ENCODE measurements at regions not wholly inside any gene's neighbourhood (a gene's known extent, or its start where the extent isn't known, plus 50 kb on each side); places are given as distances from the start of the nearest gene placed in this dataset.

DNA sequence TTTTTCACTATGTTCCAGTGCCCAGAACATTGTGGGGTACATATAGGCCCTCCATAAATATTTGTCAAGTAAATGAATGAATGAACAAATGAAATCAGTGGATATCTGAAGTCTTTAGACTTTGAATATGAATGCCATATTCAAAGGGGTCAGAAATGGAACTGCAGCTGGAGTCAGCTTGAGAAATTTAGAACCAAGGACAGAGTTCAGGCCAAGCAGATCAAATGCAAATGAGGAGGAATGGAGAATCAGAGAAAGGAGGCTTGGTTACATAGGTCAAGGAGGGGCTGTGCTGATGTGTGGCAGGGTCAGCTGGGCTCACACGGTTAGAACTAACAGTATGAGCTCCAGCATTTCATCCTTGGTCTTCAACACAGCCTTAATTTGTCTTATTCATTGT is 104.0 kb upstream of the SEL1L start:
- TF ChIP-seq, protein P1, sequence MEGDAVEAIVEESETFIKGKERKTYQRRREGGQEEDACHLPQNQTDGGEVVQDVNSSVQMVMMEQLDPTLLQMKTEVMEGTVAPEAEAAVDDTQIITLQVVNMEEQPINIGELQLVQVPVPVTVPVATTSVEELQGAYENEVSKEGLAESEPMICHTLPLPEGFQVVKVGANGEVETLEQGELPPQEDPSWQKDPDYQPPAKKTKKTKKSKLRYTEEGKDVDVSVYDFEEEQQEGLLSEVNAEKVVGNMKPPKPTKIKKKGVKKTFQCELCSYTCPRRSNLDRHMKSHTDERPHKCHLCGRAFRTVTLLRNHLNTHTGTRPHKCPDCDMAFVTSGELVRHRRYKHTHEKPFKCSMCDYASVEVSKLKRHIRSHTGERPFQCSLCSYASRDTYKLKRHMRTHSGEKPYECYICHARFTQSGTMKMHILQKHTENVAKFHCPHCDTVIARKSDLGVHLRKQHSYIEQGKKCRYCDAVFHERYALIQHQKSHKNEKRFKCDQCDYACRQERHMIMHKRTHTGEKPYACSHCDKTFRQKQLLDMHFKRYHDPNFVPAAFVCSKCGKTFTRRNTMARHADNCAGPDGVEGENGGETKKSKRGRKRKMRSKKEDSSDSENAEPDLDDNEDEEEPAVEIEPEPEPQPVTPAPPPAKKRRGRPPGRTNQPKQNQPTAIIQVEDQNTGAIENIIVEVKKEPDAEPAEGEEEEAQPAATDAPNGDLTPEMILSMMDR (IDR thresholded peaks at IDR 0.05; ENCODE audit: insufficient read depth in 1 of 2, low read depth in 1 of 2, low read length in 1 of 2, severe bottlenecking in 1 of 2, unreplicated experiment in 1 of 2): no peak
- H3K27me3 Mint-ChIP-seq (ENCODE audit: insufficient read depth, unreplicated experiment): peaks cover 26% of the 10 kb centered on the region
- Histone ChIP-seq H3K4me1 (no peaks in the 10 kb centered on the region), H3K27me3 (replicated peaks; ENCODE audit: control insufficient read depth, insufficient read depth, low read length) (no peaks in the 10 kb centered on the region), H3K9me3 (no peaks in the 10 kb centered on the region), H3K36me3 (ENCODE audit: control insufficient read depth, insufficient read depth, low read length) (no peaks in the 10 kb centered on the region), H3K4me3 (ENCODE audit: low read depth, low read length) (no peak overlapping the region)
- H3K9me3 Mint-ChIP-seq (ENCODE audit: unreplicated experiment): no peaks in the 10 kb centered on the region
- H3K4me3 Mint-ChIP-seq (ENCODE audit: unreplicated experiment): no peak overlapping the region
- BruUV-seq (replicated peaks): no TSS peak
- H3K27ac Mint-ChIP-seq (ENCODE audit: unreplicated experiment): no peak overlapping the region
- intact Hi-C loops (cut with micrococcal nuclease; ENCODE audit: unreplicated experiment): no loop called here
- DNase-seq: no peak
- H3K36me3 Mint-ChIP-seq (ENCODE audit: insufficient read depth, unreplicated experiment): no peaks in the 10 kb centered on the region
- ChIA-PET CTCF (no interaction called here), POLR2A (no interaction called here)
- H3K4me1 Mint-ChIP-seq (ENCODE audit: low read depth, unreplicated experiment): no peaks in the 10 kb centered on the region

DNA sequence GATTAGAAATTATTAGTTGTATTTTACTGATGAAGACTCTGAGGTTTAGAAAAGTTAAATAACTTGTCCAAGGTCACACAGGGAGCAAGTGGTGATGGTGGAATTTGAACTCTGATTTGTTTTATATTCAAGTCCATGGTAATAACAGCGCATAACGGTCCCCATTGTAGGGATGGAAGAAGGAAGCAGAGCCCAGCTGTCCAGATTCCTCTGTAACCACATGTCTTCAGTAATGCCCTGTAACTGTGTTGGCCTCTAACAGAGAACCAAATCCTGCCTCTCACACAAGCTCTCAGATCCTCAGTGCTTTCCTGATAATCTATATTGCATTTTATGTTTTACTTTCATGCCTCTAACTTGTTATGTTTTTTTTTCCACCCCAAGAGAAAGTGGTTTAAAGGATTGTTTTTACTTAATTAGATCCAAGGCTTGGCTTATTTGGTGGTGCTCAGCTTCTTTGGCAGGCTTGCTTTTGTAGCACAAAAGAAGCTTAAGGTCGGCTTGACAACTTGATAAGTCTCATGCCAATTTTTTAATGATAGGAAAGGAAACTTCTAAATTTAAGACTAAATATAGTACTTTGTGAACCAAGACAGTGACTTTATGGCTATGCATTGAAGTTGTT is 105.1 kb upstream of the SEL1L start:
- no peak overlapping the region for H3K27ac Mint-ChIP-seq (ENCODE audit: unreplicated experiment)
- H3K9me3 ChIP-seq: no peaks in the 10 kb centered on the region
- H3K36me3 Mint-ChIP-seq (ENCODE audit: insufficient read depth, unreplicated experiment): no peaks in the 10 kb centered on the region
- no peaks in the 10 kb centered on the region for H3K36me3 ChIP-seq (ENCODE audit: control insufficient read depth, insufficient read depth, low read length)
- no peaks in the 10 kb centered on the region for H3K9me3 Mint-ChIP-seq (ENCODE audit: unreplicated experiment)
- POLR2A ChIA-PET: no interaction called here
- TF ChIP-seq, protein P1 (IDR thresholded peaks at IDR 0.05; ENCODE audit: insufficient read depth in 1 of 2, low read depth in 1 of 2, low read length in 1 of 2, severe bottlenecking in 1 of 2, unreplicated experiment in 1 of 2): no peak
- DNase-seq: no peak
- intact Hi-C loops (cut with micrococcal nuclease; ENCODE audit: unreplicated experiment): no loop called here
- no peak overlapping the region for H3K4me3 Mint-ChIP-seq (ENCODE audit: unreplicated experiment)
- H3K27me3 Mint-ChIP-seq (ENCODE audit: insufficient read depth, unreplicated experiment): peaks cover 23% of the 10 kb centered on the region
- H3K4me1 ChIP-seq: no peaks in the 10 kb centered on the region
- no peaks in the 10 kb centered on the region for H3K4me1 Mint-ChIP-seq (ENCODE audit: low read depth, unreplicated experiment)
- no peak overlapping the region for H3K4me3 ChIP-seq (ENCODE audit: low read depth, low read length)
- no TSS peak for BruUV-seq (replicated peaks)
- no peaks in the 10 kb centered on the region for H3K27me3 ChIP-seq (replicated peaks; ENCODE audit: control insufficient read depth, insufficient read depth, low read length)
- CTCF ChIA-PET: no interaction called here

DNA sequence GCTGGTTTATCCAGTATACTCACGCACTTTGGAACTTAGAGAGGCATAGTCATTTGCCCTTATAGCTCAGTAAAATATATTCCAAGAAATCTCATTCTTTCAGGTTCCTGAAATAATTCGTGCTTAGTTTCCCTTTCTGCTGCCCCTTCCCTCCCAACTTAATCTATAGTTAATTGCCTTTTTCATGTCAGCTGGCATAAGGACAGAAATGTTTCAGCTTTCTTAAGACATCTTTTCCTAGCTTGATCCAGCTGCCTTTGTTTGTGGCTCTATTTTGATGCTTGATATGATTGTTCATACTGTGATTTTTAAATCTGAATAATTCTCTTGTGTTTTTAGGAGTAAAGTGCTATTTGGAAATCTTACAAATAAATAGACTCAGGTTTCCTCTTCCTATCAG is 120.0 kb upstream of the SEL1L start:
- TF ChIP-seq, protein P1 (IDR thresholded peaks at IDR 0.05; ENCODE audit: insufficient read depth in 1 of 2, low read depth in 1 of 2, low read length in 1 of 2, severe bottlenecking in 1 of 2, unreplicated experiment in 1 of 2): no peak
- BruUV-seq (replicated peaks): no TSS peak
- intact Hi-C loops (cut with micrococcal nuclease; ENCODE audit: unreplicated experiment): no loop called here
- Histone ChIP-seq H3K36me3 (ENCODE audit: control insufficient read depth, insufficient read depth, low read length) (no peaks in the 10 kb centered on the region), H3K4me3 (ENCODE audit: low read depth, low read length) (no peak overlapping the region), H3K27me3 (replicated peaks; ENCODE audit: control insufficient read depth, insufficient read depth, low read length) (no peaks in the 10 kb centered on the region), H3K9me3 (no peaks in the 10 kb centered on the region), H3K4me1 (no peaks in the 10 kb centered on the region)
- ChIA-PET POLR2A (no interaction called here), CTCF (no interaction called here)
- Mint-ChIP-seq H3K36me3 (ENCODE audit: insufficient read depth, unreplicated experiment) (no peaks in the 10 kb centered on the region), H3K27me3 (ENCODE audit: insufficient read depth, unreplicated experiment) (no peaks in the 10 kb centered on the region), H3K27ac (ENCODE audit: unreplicated experiment) (no peak overlapping the region), H3K4me3 (ENCODE audit: unreplicated experiment) (no peak overlapping the region), H3K4me1 (ENCODE audit: low read depth, unreplicated experiment) (no peaks in the 10 kb centered on the region), H3K9me3 (ENCODE audit: unreplicated experiment) (peaks cover 10% of the 10 kb centered on the region)
- no peak for DNase-seq

All from Caco-2 (cell line).